HepG2 (cell line): ENCODE measurements at regions not wholly inside any gene's neighbourhood (a gene's known extent, or its start where the extent isn't known, plus 50 kb on each side); places are given as distances from the start of the nearest gene placed in this dataset.

Experiments
- ATAC-seq: fragments of 200-7000 bp; cut with Tn5 transposase; 3 replicates; pipeline ENCODE4 v1.9.1; 2020; ENCODE audit warnings: mild to moderate bottlenecking, moderate library complexity
- BruUV-seq: library from RNA; stranded (reverse); fragments of 400-500 nt; replicated peaks from 2 replicates; lab custom pipeline; 2021; lab: Mats Ljungman, UMichigan
- CTCF ChIA-PET: fragments of 300-600 bp; formaldehyde crosslinking; extraction: SDS; loops from one replicate; lab custom pipeline; 2021; ENCODE audit warnings: low total read pairs, inconsistent platforms, low intra/inter-chr PET ratio; lab: Yijun Ruan, JAX
- POLR2A ChIA-PET: fragments of 350-600 bp; sonication (Branson Sonifier 250); formaldehyde crosslinking; loops from one replicate; lab custom pipeline; 2020; ENCODE audit warnings: antibody characterized with exemption, inconsistent platforms; lab: Yijun Ruan, JAX
- DNase-seq: peaks from one replicate; pipeline ENCODE4 v3.0.0-alpha.2; 2015; ENCODE audit warnings: low spot score
- FAIRE-seq: peaks from 3 replicates; lab custom pipeline; 2011; peaks lifted over from hg19 to GRCh38; lab: Jason Lieb, UNC
- H2AFZ ChIP-seq: one replicate; pipeline ENCODE4 v1.6.1; 2011; ENCODE audit warnings: low read length, inconsistent platforms
- H3K27ac ChIP-seq: fragments of 300-600 bp; 3 replicates; pipeline ENCODE4 v1.8.0; 2011; ENCODE audit warnings: mixed run types, mild to moderate bottlenecking, mixed read lengths, low read length, inconsistent platforms; ENCODE audit not compliant: insufficient read depth; ENCODE audit errors: extremely low read length
- H3K27me3 ChIP-seq, 2 experiments: fragments of 200-600 bp in 1 of 2; 2 replicates in 1 of 2; 3 replicates in 1 of 2; pipeline versions ENCODE4 v1.6.0 to v1.8.0; 2011; ENCODE audit warnings: low read length in 2 of 2, mild to moderate bottlenecking in 2 of 2, moderate library complexity in 2 of 2, inconsistent platforms in 1 of 2; ENCODE audit not compliant: insufficient read depth in 2 of 2, control insufficient read depth in 1 of 2
- H3K36me3 ChIP-seq, 2 experiments: fragments of 200-600 bp in 1 of 2; replicated peaks in 1 of 2; 2 replicates in 1 of 2; 3 replicates in 1 of 2; pipeline versions ENCODE4 v1.5.1 to v1.8.0; 2011; ENCODE audit warnings: low read length in 2 of 2, inconsistent platforms in 1 of 2; ENCODE audit not compliant: insufficient read depth in 2 of 2, control insufficient read depth in 1 of 2
- H3K4me1 ChIP-seq: 2 replicates; pipeline ENCODE4 v1.5.1; 2012; ENCODE audit warnings: low read length, inconsistent platforms; ENCODE audit not compliant: insufficient read depth
- H3K4me2 ChIP-seq: 2 replicates; pipeline ENCODE4 v1.6.0; 2011; ENCODE audit warnings: low read depth, low read length, inconsistent platforms
- H3K4me3 ChIP-seq, 3 experiments: fragments of 200-600 bp in 1 of 3; sonication (generic), shearing (Covaris generic) in 1 of 3; replicated peaks in 1 of 3; 2 replicates each; pipeline ENCODE4 v1.5.1; 2011 to 2016; ENCODE audit warnings: low read length in 3 of 3, inconsistent platforms in 2 of 3, low read depth in 2 of 3, mild to moderate bottlenecking in 2 of 3, control low read depth in 1 of 3, mixed read lengths in 1 of 3; ENCODE audit not compliant: insufficient read depth in 1 of 3
- H3K79me2 ChIP-seq: one replicate; pipeline ENCODE4 v1.6.1; 2011; ENCODE audit warnings: low read length, inconsistent platforms; ENCODE audit not compliant: insufficient read depth
- H3K9ac ChIP-seq: 2 replicates; pipeline ENCODE4 v1.6.0; 2011; ENCODE audit warnings: mild to moderate bottlenecking, low read depth, low read length, inconsistent platforms; ENCODE audit not compliant: insufficient read depth
- H3K9me3 ChIP-seq: 2 replicates; pipeline ENCODE4 v1.5.1; 2012; ENCODE audit warnings: mild to moderate bottlenecking, low read length
- H4K20me1 ChIP-seq: 2 replicates; pipeline ENCODE4 v1.6.0; 2011; ENCODE audit warnings: inconsistent platforms, mild to moderate bottlenecking, low read length, moderate library complexity; ENCODE audit not compliant: insufficient read depth
- ATF4 ChIP-seq, 2 experiments: fragments of 450-650 bp in 1 of 2; sonication (generic) in 1 of 2; formaldehyde crosslinking; IDR thresholded peaks; 2 replicates each; pipeline versions ENCODE4 v1.5.0 to v1.8.0; 2020 to 2022; ENCODE audit warnings: mild to moderate bottlenecking in 1 of 2, missing genetic modification reagents in 1 of 2
- CEBPB ChIP-seq: IDR thresholded peaks from 2 replicates; pipeline ENCODE4 v1.6.1; 2011; ENCODE audit warnings: low read depth, low read length, improper control_type of control experiment, borderline replicate concordance
- CEBPG ChIP-seq: IDR thresholded peaks from 2 replicates; pipeline ENCODE4 v1.6.1; 2016
- ZNF274 ChIP-seq: sonication (generic); formaldehyde crosslinking; IDR thresholded peaks from 2 replicates; pipeline ENCODE4 v1.5.1; 2020; ENCODE audit warnings: mild to moderate bottlenecking, missing genetic modification reagents
- ZNF574 ChIP-seq: sonication (generic); formaldehyde crosslinking; IDR thresholded peaks from 2 replicates; pipeline ENCODE4 v1.4.0; 2020; ENCODE audit warnings: missing genetic modification reagents
- ZNF691 ChIP-seq: sonication (generic); formaldehyde crosslinking; IDR thresholded peaks from 2 replicates; pipeline ENCODE4 v1.4.0; 2020; ENCODE audit warnings: missing genetic modification reagents, low read depth, mild to moderate bottlenecking, borderline replicate concordance
- WGBS: methylation state at CpG from one replicate; pipeline ENCODE4 v1.1.6; 2017; ENCODE audit warnings: low lambda C conversion rate; 5-methylcytosine and 5-hydroxymethylcytosine counted together
- in situ Hi-C: cut with HindIII; loops from 2 replicates; pipeline ENCODE4 v1.10.0; 2017; ENCODE audit warnings: low pct_unique_long_range_greater_than_20kb; ENCODE audit not compliant: extremely low pct_ligation_motif_present
- intact Hi-C: fragments of 100-400 bp; cut with micrococcal nuclease; formaldehyde crosslinking; loops from one replicate; pipeline ENCODE4 v1.10.0; 2022; ENCODE audit not compliant: unreplicated experiment

GRCh38 chr3:190252080-190252479, 70.2 kb downstream of the CLDN1 start:
- 42% methylated on average over 1 of the region's 1 CpG for WGBS
- Histone ChIP-seq H3K27me3 (no peaks in the 10 kb centered on the region), H3K4me3 (no peak overlapping the region), H3K9ac (no peak overlapping the region), H3K27ac (no peak overlapping the region)
- BruUV-seq = no TSS peak
- TF ChIP-seq ZNF274 (CRISPR knock-in tag) (no peak), CEBPG (0 out of 2 replicates have a peak, but pooled peaks have one; percentile 21), ZNF691 (no peak), CEBPB (peak; percentile 65; the same call in 1 of the 2 replicates), ZNF574 (CRISPR knock-in tag) (no peak), ATF4 (CRISPR knock-in tag; IDR thresholded peaks at IDR 0.05) (peak in 1 of 2 experiments; percentile 76; a peak in 1 of 4 replicates)
- TF ChIP-seq, all 625 proteins: peak for 3
- H3K4me1 ChIP-seq = peaks cover 9% of the 10 kb centered on the region; the same call in 1 of the 2 replicates
- no peaks in the 10 kb centered on the region for H3K36me3 ChIP-seq
- no peaks in the 10 kb centered on the region for H4K20me1 ChIP-seq
- no peak for DNase-seq
- ATAC-seq = peak; percentile 31; the same call in 1 of the 3 replicates
- FAIRE-seq = no peak
- intact Hi-C loops = no loop called here
- ChIA-PET POLR2A (no interaction called here), CTCF (no interaction called here)
- H3K9me3 ChIP-seq = no peaks in the 10 kb centered on the region
- H2AFZ ChIP-seq = no peak overlapping the region
- in situ Hi-C loops = no loop called here
- H3K79me2 ChIP-seq = no peaks in the 10 kb centered on the region
- no peak overlapping the region for H3K4me2 ChIP-seq
